HepG2 (cell line): ENCODE measurements at regions not wholly inside any gene's neighbourhood (a gene's known extent, or its start where the extent isn't known, plus 50 kb on each side); places are given as distances from the start of the nearest gene placed in this dataset.
A peak's percentile ranks its signal among the peaks of the same experiment; 100 is the strongest.

Experiments
- CENPBD1 ChIP-seq: sonication (generic); formaldehyde crosslinking; IDR thresholded peaks from 2 replicates; pipeline ENCODE4 v1.8.0; 2022; ENCODE audit warnings: missing genetic modification reagents, low read depth, mild to moderate bottlenecking, borderline replicate concordance
- FOXO4 ChIP-seq: sonication (generic); formaldehyde crosslinking; conservative IDR thresholded peaks from 2 replicates; pipeline ENCODE4 v1.8.1; 2023; ENCODE audit warnings: missing genetic modification reagents
- IRX3 ChIP-seq: sonication (generic); formaldehyde crosslinking; IDR thresholded peaks from 2 replicates; pipeline ENCODE4 v1.8.1; 2023; ENCODE audit warnings: mild to moderate bottlenecking, low read depth, missing genetic modification reagents, borderline replicate concordance
- NCOA5 ChIP-seq: sonication (generic); formaldehyde crosslinking; IDR thresholded peaks from 2 replicates; pipeline ENCODE4 v1.4.0; 2020; ENCODE audit warnings: missing genetic modification reagents
- SOX6 ChIP-seq, 2 experiments: fragments of 450-650 bp in 1 of 2; sonication (generic) in 1 of 2; formaldehyde crosslinking in 1 of 2; IDR thresholded peaks; 2 replicates each; pipeline versions ENCODE4 v1.4.0 to v1.6.1; 2017 to 2020; ENCODE audit warnings: antibody characterized with exemption in 1 of 2, mild to moderate bottlenecking in 1 of 2, missing genetic modification reagents in 1 of 2
- TFDP2 ChIP-seq: sonication (generic); formaldehyde crosslinking; IDR thresholded peaks from 2 replicates; pipeline ENCODE4 v1.4.0; 2020; ENCODE audit warnings: missing genetic modification reagents
- UBTF ChIP-seq: sonication (generic); formaldehyde crosslinking; IDR thresholded peaks from 2 replicates; pipeline ENCODE4 v1.4.0; 2020; ENCODE audit warnings: mild to moderate bottlenecking, missing genetic modification reagents
- ZNF317 ChIP-seq: sonication (generic); formaldehyde crosslinking; IDR thresholded peaks from 2 replicates; pipeline ENCODE4 v1.5.0; 2020; ENCODE audit warnings: mild to moderate bottlenecking, missing genetic modification reagents
- ZNF574 ChIP-seq: sonication (generic); formaldehyde crosslinking; IDR thresholded peaks from 2 replicates; pipeline ENCODE4 v1.4.0; 2020; ENCODE audit warnings: missing genetic modification reagents
- ZNF580 ChIP-seq: IDR thresholded peaks from 2 replicates; pipeline ENCODE4 v1.6.1; 2016; ENCODE audit warnings: low read depth, borderline replicate concordance
- ZNF609 ChIP-seq: sonication (generic); formaldehyde crosslinking; IDR thresholded peaks from 2 replicates; pipeline ENCODE4 v1.4.0; 2020; ENCODE audit warnings: mild to moderate bottlenecking, missing genetic modification reagents, borderline replicate concordance
- ZNF747 ChIP-seq: sonication (generic); formaldehyde crosslinking; IDR thresholded peaks from 2 replicates; pipeline ENCODE4 v1.8.1; 2023; ENCODE audit warnings: missing genetic modification reagents, mild to moderate bottlenecking, borderline replicate concordance

- TF ChIP-seq ZNF609 (CRISPR knock-in tag): no peak
- peak; percentile 34; the same call in 1 of the 2 replicates for TF ChIP-seq TFDP2 (CRISPR knock-in tag)
- TF ChIP-seq CENPBD1: no peak
- TF ChIP-seq ZNF580 (CRISPR knock-in tag): peak; percentile 91
- no peak for TF ChIP-seq NCOA5 (CRISPR knock-in tag)
- TF ChIP-seq UBTF (CRISPR knock-in tag): peak; percentile 52; the same call in 1 of the 2 replicates
- no peak for TF ChIP-seq SOX6 (IDR thresholded peaks at IDR 0.05)
- TF ChIP-seq SOX6 (CRISPR knock-in tag; IDR thresholded peaks at IDR 0.05): peak; percentile 70
- peak; percentile 59; the same call in 1 of the 2 replicates for TF ChIP-seq ZNF574 (CRISPR knock-in tag)
- 0 out of 2 replicates have a peak, but pooled peaks have one; percentile 31 for TF ChIP-seq ZNF747 (CRISPR knock-in tag)
- no peak for TF ChIP-seq FOXO4 (CRISPR knock-in tag)
- TF ChIP-seq IRX3 (CRISPR knock-in tag): 0 out of 2 replicates have a peak, but pooled peaks have one; percentile 42
- TF ChIP-seq ZNF317: peak; percentile 34; the same call in 1 of the 2 replicates
These were observed 95.9 kb upstream of the CALM2 start (continued) for GRCh38 chr2:47272031-47272864.
